HepG2 (cell line): ENCODE measurements at regions not wholly inside any gene's neighbourhood (a gene's known extent, or its start where the extent isn't known, plus 50 kb on each side); places are given as distances from the start of the nearest gene placed in this dataset.

Experiments used
- ELF3 ChIP-seq: IDR thresholded peaks from 2 replicates; pipeline ENCODE4 v1.6.1; 2016; ENCODE audit warnings: missing genetic modification reagents, missing compliant biosample characterization
- HDAC2 ChIP-seq: sonication (generic); formaldehyde crosslinking; IDR thresholded peaks from 2 replicates; pipeline ENCODE4 v1.4.0; 2020; ENCODE audit warnings: missing genetic modification reagents
- HMG20B ChIP-seq: conservative IDR thresholded peaks from 2 replicates; pipeline ENCODE4 v1.6.1; 2016; ENCODE audit warnings: missing genetic modification reagents, missing compliant biosample characterization
- NCOA2 ChIP-seq: sonication (generic); formaldehyde crosslinking; IDR thresholded peaks from 2 replicates; pipeline ENCODE4 v1.8.0; 2022; ENCODE audit warnings: inconsistent platforms
- POLR2AphosphoS5 ChIP-seq: IDR thresholded peaks from 2 replicates; pipeline ENCODE4 v1.6.1; 2012; ENCODE audit warnings: low read depth, low read length
- SRF ChIP-seq: IDR thresholded peaks from 2 replicates; pipeline ENCODE4 v1.6.1; 2011; ENCODE audit warnings: mild to moderate bottlenecking, low read depth, low read length, moderate library complexity
- TBP ChIP-seq: sonication (generic); formaldehyde crosslinking; IDR thresholded peaks from 2 replicates; pipeline ENCODE4 v1.5.0; 2020; ENCODE audit warnings: missing genetic modification reagents
- TF ChIP-seq, protein P1 (sequence below): sonication (generic); formaldehyde crosslinking; IDR thresholded peaks from 2 replicates; pipeline ENCODE4 v1.4.0; 2020; ENCODE audit warnings: missing genetic modification reagents
- TF ChIP-seq, protein P2 (sequence below): sonication (generic); formaldehyde crosslinking; IDR thresholded peaks from 2 replicates; pipeline ENCODE4 v1.4.0; 2020; ENCODE audit warnings: missing genetic modification reagents
- TF ChIP-seq, protein P3 (sequence below): sonication (generic); formaldehyde crosslinking; IDR thresholded peaks from 2 replicates; pipeline ENCODE4 v1.5.0; 2020; ENCODE audit warnings: mild to moderate bottlenecking, missing genetic modification reagents, moderate library complexity

DNA sequence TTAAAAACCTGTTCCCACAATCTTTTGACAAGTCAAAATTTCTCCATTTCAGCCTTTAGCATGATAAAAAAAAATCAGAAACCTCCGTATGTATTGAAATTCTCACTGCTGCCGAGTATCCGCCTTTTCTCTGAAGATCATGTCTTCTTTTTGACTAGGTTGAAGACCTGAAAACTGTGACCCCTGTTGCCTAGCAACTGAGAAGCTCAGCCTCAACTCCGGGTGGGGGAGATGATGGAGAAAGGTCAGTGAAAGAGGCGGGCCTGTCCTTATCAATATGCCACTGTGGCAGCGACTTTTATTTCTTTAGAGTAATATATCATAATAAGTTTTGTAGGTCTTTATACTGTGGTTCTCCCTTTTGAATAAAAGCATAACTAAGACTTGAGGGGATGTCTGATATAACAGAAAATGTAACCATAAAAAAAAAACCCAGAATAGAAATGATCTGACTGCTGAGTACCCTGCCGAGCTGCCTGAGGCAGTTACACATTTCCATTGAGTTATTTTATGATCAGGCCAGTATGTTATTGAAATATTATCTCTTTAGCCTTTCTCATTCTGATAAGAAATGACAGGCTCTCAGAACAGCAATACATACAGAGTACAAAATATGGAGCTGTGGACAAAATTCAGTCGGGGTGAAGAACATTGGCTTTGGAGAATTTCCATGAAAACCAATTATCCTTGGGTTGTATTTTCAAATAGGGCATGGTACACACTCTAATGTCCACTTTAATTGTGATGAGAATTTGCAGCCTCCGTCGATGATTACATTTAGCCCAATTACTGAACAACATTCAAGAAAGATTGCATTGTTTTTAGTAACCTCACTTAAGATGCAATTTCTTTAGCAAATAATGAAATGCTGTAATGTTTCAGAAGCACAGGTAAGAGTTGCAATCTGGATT lies 136.7 kb upstream of the EEF1E1 start:
- TF ChIP-seq SRF = no peak
- no peak for TF ChIP-seq TBP (CRISPR knock-in tag)
- TF ChIP-seq, protein P1, sequence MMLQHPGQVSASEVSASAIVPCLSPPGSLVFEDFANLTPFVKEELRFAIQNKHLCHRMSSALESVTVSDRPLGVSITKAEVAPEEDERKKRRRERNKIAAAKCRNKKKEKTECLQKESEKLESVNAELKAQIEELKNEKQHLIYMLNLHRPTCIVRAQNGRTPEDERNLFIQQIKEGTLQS = no peak
- TF ChIP-seq POLR2AphosphoS5 = no peak
- TF ChIP-seq, protein P2, sequence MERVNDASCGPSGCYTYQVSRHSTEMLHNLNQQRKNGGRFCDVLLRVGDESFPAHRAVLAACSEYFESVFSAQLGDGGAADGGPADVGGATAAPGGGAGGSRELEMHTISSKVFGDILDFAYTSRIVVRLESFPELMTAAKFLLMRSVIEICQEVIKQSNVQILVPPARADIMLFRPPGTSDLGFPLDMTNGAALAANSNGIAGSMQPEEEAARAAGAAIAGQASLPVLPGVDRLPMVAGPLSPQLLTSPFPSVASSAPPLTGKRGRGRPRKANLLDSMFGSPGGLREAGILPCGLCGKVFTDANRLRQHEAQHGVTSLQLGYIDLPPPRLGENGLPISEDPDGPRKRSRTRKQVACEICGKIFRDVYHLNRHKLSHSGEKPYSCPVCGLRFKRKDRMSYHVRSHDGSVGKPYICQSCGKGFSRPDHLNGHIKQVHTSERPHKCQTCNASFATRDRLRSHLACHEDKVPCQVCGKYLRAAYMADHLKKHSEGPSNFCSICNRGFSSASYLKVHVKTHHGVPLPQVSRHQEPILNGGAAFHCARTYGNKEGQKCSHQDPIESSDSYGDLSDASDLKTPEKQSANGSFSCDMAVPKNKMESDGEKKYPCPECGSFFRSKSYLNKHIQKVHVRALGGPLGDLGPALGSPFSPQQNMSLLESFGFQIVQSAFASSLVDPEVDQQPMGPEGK (CRISPR knock-in tag) = no peak
- TF ChIP-seq HDAC2 (CRISPR knock-in tag) = no peak
- TF ChIP-seq, protein P3, sequence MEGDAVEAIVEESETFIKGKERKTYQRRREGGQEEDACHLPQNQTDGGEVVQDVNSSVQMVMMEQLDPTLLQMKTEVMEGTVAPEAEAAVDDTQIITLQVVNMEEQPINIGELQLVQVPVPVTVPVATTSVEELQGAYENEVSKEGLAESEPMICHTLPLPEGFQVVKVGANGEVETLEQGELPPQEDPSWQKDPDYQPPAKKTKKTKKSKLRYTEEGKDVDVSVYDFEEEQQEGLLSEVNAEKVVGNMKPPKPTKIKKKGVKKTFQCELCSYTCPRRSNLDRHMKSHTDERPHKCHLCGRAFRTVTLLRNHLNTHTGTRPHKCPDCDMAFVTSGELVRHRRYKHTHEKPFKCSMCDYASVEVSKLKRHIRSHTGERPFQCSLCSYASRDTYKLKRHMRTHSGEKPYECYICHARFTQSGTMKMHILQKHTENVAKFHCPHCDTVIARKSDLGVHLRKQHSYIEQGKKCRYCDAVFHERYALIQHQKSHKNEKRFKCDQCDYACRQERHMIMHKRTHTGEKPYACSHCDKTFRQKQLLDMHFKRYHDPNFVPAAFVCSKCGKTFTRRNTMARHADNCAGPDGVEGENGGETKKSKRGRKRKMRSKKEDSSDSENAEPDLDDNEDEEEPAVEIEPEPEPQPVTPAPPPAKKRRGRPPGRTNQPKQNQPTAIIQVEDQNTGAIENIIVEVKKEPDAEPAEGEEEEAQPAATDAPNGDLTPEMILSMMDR = no peak
- TF ChIP-seq NCOA2 (CRISPR knock-in tag) = no peak
- TF ChIP-seq HMG20B (CRISPR knock-in tag) = no peak
- no peak for TF ChIP-seq ELF3
